ENCODE measurements at regions not wholly inside any gene's neighbourhood (a gene's known extent, or its start where the extent isn't known, plus 50 kb on each side); places are given as distances from the start of the nearest gene placed in this dataset.

GRCh38 chr10:131839880-131840787, 60.7 kb upstream of the PPP2R2D start:
- ATAC-seq, result peak; percentile 84
- peak; percentile 83 for DNase-seq (ENCODE audit: low spot score)

DNA sequence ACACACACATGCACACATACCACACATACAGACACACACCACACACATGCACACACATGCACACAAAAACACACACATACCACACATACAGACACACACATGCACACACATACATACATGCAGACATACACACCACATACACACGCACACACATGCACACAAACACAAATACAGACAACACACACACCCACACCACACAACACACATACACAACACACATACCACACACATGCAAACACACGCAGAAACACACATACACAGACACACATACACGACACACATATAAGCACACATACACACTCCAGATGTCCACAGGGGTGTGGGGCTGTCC, 60.1 kb upstream of the PPP2R2D start:
- ATAC-seq, result no peak

GRCh38 chr10:131841131-131841660, 59.6 kb upstream of the PPP2R2D start:
- DNase-seq (ENCODE audit: low spot score) (peak; percentile 41), ATAC-seq (no peak)

More for the DNA sequence above, 60.1 kb upstream of the PPP2R2D start:
- DNase-seq (ENCODE audit: low spot score), result no peak

DNA sequence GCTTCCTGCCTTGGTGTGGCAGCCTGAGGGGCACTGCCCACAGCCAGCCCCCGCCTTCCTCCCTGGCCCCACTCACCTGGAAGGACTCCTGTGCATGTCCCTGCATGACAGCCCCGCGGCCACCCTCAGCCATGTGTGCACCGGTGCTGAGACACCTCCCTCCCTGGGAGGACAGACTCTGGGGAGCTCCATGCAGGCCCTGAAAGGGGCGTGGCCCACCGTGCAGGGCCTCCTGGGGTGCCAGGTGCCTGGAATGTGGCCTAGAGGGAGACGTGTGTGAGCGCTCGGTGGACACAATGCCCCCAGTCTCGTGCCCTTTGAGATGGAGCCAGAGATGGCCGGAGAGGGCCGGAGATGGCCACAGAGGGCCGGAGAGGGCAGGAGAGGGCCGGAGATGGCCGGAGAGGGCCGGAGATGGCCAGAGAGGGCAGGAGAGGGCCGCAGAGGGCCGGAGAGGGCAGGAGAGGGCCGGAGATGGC, 59.1 kb upstream of the PPP2R2D start:
- no peak for ATAC-seq
- DNase-seq (ENCODE audit: low spot score), result peak; percentile 41

DNA sequence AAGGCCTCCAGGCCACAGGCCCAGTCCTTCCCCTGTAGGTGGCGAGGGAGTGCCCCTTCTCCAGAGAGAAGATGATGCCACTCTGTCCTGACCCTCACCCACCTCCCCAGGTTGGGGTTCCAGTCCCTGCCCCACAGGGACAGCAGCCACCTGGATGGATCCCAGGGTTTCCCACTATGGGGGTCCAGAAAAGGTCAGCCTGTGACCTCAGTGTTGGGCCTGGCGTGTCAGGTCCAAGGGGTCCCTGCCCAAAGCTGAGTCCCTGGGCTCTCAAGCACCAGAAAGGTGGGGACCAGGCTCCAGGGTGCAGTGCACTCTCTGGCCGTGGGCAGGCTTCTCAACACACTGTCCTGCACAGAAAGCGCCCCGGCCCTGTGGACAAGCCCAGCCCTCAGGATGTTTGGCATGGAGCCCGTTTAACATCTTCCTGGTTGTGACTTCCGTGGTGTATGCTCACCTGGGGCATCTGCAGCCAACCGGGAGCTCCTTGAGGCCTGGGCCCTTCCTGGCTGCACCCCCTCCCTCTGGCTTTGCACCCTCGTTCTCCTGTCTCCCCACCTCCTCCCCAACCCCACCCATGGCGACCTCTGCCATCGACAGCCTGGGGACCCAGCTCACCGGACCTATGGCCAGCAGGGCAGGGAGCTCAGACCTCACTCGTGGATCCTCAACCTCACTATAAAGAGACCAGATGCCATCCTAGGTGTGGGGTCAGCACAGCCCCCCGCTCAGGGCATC, 58.3 kb upstream of the PPP2R2D start:
- DNase-seq (ENCODE audit: low spot score), result peak; percentile 38
- ATAC-seq, result no peak

DNA sequence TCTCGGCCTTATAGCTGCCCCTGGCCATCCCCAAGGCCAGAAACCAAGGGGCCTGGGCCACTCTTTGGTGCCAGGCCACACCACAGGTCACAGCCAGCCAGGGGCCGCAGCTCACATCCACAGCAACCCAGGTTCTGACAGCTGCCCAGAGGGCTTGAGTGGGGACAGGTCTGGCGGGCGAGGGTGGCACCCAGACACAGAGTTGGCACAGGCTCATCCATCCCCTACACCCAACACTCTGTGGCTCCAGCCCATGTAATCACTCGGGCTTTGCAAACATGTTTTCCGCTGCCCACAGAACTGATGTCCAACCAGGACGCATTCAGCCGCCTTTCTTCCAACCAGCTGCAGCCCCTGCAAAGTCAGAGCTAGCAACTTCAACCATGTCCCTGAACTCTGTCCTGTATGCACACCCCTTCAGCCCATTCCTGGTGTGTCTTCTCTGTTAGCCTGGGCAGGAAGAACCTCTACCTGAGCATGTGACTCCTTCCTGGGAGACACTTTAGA, 57.7 kb upstream of the PPP2R2D start:
- ATAC-seq, result no peak

DNA sequence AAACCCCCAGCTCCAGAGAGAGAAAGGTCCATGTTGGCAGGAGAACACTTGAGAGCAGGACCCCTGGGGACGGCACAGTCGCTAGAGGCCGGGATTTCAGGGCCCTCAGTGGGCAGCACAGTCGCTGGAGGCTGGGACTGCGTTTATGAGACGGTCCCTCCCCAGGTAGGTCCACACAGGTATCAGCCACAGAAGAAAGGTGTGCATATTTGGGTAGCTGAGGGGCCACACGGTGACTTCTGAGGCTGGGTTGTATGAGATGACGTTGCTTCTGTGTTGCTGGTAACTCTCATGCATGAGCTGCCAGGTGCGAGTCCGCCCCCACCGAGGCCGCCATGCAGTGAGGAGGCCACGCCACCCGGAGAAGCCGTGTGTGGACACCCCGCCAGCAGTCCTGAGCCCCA, 56.9 kb upstream of the PPP2R2D start:
- ATAC-seq (no peak), DNase-seq (ENCODE audit: low spot score) (peak; percentile 24)

More for the DNA sequence above, 57.7 kb upstream of the PPP2R2D start:
- DNase-seq (ENCODE audit: low spot score), result no peak

- ATAC-seq (no peak), DNase-seq (ENCODE audit: low spot score) (peak; percentile 26)
Measured at GRCh38 chr10:131844529-131845084, 56.2 kb upstream of the PPP2R2D start.

GRCh38 chr10:131845505-131846239, 55.1 kb upstream of the PPP2R2D start:
- no peak for ATAC-seq
- DNase-seq (ENCODE audit: low spot score), result peak; percentile 29

DNA sequence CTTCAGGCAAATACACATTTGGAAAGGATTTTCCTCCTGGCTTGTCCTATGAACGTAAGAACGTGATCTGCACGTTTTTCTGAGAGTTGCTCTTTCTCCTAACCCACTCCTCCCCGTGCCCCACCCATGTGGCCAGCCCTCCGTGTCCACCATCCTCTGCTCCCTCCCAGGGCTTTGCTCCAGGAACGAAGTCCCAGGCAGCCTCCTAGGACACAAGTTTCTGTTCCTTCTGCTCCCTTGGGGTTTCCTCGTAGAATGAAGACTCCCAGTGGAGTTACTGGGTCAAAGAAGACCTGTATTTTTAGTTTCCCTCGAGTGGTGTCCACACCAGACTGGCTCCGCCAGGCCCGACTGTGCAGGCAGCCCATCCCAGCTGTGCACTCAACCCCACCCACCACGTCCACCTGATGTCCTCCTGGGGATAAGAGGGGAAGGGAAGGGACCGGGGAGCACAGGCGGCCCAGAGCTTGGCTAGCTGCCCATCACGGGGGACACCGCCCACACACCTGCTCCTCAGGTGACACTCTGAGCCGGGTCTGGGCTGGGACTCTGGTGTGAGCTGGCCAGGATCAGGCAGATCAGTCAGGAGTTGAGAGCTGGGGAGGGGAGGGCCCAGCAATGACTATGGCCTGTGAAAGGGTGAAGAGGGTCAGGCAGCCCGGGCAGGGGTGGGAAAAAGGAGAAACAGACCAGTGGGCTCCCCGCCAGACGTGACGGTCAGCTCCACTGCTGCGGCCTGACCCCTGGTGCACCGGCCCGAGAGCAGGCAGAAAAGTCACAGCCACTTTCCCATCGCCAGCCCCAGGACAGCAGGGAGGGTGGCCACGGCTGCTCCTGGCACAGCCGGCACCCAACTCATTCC, 54.3 kb upstream of the PPP2R2D start:
- peak; percentile 44 for DNase-seq (ENCODE audit: low spot score)
- no peak for ATAC-seq

- ATAC-seq, result no peak
- peak; percentile 34 for DNase-seq (ENCODE audit: low spot score)
Measured at GRCh38 chr10:131847241-131847783, 53.5 kb upstream of the PPP2R2D start.

DNA sequence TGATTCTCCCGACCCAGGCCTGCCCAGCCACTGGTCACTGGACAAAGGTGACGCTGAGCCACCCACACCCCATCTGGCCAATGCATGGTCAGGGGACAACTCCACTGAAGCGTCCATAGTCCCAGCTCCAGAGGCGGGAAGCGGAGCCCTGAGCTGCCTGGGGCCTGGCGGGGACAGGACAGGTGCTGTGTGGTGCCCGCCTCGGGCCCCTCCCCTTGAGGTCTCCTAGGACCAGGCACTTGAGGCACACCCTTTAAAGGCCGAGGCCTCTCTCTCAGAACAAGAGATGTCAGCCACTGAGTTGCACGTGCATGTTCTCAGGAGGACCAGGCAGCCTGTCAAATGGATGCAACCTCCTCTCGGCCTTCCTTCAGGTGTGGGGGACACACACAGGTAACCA, 52.5 kb upstream of the PPP2R2D start:
- ATAC-seq (no peak), DNase-seq (ENCODE audit: low spot score) (peak; percentile 23)

DNA sequence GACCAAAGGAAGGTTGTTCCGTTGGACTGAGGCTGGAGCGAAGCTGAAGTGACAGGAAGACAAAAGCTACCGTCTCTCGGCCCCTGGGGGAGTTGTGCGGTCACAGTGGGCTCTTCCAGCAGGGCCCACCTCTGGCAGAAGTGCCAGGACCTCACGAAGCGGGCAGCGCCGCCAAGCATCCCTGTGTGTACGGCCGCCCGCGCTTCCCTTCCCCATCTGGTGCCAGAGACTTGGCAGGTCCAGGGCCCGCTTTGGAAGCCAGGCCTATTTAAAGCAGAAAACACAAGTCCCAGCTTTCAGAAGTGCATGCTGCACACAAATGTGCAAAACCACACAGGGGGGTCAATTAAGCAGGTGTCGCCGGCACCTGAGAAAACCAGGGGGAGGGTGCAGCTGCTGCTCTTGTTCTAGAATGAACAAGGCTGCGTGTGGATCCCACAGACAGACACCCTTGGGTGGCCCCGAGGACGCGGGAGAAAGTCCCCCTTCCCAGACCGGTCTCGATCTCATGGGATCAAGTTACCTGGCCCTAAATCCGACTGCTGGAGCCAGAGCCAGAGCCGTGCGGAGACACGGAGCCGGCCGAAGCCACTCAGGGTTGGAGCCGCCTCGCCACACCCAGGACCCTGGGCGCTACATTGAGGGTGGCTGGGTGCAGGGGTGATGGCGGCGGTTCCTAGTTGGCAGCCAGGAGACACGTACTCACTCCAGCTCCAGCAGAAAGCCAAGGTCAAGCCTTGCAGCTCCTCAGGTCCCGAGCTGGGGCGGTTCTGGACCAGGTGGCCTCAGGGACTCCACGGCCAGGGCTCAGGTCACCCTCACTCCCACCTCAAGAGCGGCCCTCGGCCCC, 51.8 kb upstream of the PPP2R2D start:
- no peak for ATAC-seq
- peak; percentile 36 for DNase-seq (ENCODE audit: low spot score)

GRCh38 chr10:131849591-131850382, 51.0 kb upstream of the PPP2R2D start:
- ATAC-seq, result no peak
- peak; percentile 33 for DNase-seq (ENCODE audit: low spot score)

GRCh38 chr10:131850383-131850870, 50.4 kb upstream of the PPP2R2D start:
- DNase-seq (ENCODE audit: low spot score), result no peak
- no peak for ATAC-seq

All from left lobe of liver (tissue), 2 donors.